Ishikawa (cell line): ENCODE measurements at regions not wholly inside any gene's neighbourhood (a gene's known extent, or its start where the extent isn't known, plus 50 kb on each side); places are given as distances from the start of the nearest gene placed in this dataset.

Source experiments
- CEBPB ChIP-seq: IDR thresholded peaks from 2 replicates; pipeline ENCODE4 v1.6.1; 2012
- CREB1 ChIP-seq: IDR thresholded peaks from 2 replicates; pipeline ENCODE4 v1.6.1; 2012; ENCODE audit warnings: low read depth
- EGR1 ChIP-seq: IDR thresholded peaks from 2 replicates; pipeline ENCODE4 v1.6.1; 2012
- EP300 ChIP-seq: IDR thresholded peaks from 2 replicates; pipeline ENCODE4 v1.6.1; 2012; ENCODE audit warnings: borderline replicate concordance
- FOXM1 ChIP-seq: IDR thresholded peaks from 2 replicates; pipeline ENCODE4 v1.6.1; 2012; ENCODE audit warnings: low read depth, borderline replicate concordance
- NFIC ChIP-seq: IDR thresholded peaks from 2 replicates; pipeline ENCODE4 v1.6.1; 2012
- RAD21 ChIP-seq: IDR thresholded peaks from 2 replicates; pipeline ENCODE4 v1.6.1; 2012; ENCODE audit warnings: low read depth
- TAF1 ChIP-seq: IDR thresholded peaks from 2 replicates; pipeline ENCODE4 v1.6.1; 2012; ENCODE audit warnings: low read depth, mild to moderate bottlenecking
- TCF12 ChIP-seq: IDR thresholded peaks from 2 replicates; pipeline ENCODE4 v1.6.1; 2012; ENCODE audit warnings: low read depth
- TEAD4 ChIP-seq: IDR thresholded peaks from 2 replicates; pipeline ENCODE4 v1.6.1; 2012
- YY1 ChIP-seq: IDR thresholded peaks from 2 replicates; pipeline ENCODE4 v1.6.1; 2012; ENCODE audit warnings: low read depth
- ZBTB7A ChIP-seq: IDR thresholded peaks from 2 replicates; pipeline ENCODE4 v1.6.1; 2012; ENCODE audit warnings: low read depth
- TF ChIP-seq, protein P1 (sequence below): IDR thresholded peaks from 2 replicates; pipeline ENCODE4 v1.6.1; 2012
- TF ChIP-seq, protein P2 (sequence below): IDR thresholded peaks from 2 replicates; pipeline ENCODE4 v1.6.1; 2012
- TF ChIP-seq, protein P3 (sequence below): IDR thresholded peaks from 2 replicates; pipeline ENCODE4 v1.6.1; 2012; ENCODE audit warnings: low read depth, mild to moderate bottlenecking

DNA sequence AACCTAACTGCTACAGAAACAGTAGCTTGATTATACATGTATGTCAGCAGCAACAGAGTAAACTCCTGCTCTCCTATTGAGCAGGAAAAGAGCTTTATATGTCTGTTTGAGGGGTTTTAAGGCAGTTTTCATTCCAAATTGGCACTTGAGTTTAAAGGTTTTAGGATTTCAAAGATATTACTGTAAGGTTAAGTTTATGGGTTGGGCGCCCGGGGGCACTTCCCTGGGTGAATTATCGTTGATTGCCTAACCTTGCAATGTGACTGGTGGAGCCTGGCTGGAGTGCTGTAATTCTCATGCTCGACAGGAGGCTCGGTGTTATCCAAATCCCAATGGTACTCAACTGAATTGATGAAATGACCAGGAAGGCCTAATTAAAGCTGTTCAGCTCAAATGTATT lies 1586.1 kb downstream of the OLFM4 start:
- TF ChIP-seq, protein P1, sequence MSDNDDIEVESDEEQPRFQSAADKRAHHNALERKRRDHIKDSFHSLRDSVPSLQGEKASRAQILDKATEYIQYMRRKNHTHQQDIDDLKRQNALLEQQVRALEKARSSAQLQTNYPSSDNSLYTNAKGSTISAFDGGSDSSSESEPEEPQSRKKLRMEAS = no peak
- TF ChIP-seq CEBPB (no peak), RAD21 (no peak), YY1 (no peak), CREB1 (no peak), EP300 (no peak), NFIC (no peak), TCF12 (no peak), ZBTB7A (no peak), TEAD4 (no peak), TAF1 (no peak), FOXM1 (no peak), EGR1 (no peak)
- TF ChIP-seq, protein P2, sequence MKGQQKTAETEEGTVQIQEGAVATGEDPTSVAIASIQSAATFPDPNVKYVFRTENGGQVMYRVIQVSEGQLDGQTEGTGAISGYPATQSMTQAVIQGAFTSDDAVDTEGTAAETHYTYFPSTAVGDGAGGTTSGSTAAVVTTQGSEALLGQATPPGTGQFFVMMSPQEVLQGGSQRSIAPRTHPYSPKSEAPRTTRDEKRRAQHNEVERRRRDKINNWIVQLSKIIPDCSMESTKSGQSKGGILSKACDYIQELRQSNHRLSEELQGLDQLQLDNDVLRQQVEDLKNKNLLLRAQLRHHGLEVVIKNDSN = no peak

DNA sequence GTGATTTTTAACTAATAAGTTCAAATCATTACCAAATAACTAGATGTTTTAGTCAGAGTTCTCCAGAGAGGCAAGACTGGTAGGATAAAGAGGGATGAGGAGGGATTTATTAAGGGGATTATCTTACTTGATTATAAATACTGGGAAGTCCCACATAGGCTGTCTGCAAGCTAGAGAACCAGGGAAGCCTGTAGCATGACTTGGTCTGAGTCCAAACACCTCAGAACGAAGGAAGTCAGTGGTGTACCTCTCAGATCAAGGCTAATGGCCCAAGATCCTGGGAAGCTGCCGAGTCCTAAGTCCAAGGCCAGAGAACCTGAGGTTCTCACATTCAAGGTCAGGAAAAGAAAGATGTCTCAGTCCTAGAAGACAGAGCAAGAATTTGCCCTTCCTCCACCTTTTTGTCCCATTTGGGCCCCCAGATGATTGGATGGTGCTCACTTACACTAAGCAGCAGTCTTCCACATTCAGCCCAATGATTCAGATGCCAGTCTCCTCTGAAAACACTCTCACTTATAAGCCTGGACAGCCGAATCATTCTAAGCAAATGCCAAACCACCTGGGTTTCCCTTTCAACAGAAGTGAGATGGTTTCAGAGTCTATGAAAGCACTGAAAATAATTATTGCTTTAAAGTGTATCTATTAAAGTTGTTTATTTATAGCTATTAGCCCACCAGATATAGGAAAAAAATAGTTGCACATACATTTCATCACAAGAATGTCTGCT lies 1599.2 kb downstream of the OLFM4 start:
- TF ChIP-seq FOXM1 = no peak
- no peak for TF ChIP-seq TAF1

DNA sequence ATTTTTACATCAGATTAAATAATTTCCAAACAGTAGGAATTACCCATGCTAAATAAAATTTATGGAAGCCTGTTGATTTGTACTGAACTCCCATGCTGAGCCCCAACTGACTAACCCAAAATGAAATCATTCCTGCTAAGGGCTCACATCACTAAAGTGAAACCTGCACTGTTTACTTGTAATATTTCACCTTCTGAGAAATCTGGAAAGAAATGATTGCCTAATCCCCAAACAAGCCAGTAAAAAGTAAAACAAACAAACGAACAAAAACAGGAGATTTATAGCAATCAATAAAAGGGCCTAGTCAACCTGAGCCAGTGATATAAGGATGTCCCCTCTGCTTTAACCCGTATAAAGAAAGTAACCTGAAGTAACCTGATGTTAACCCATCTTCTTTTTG lies 1599.8 kb downstream of the OLFM4 start:
- TF ChIP-seq, protein P3, sequence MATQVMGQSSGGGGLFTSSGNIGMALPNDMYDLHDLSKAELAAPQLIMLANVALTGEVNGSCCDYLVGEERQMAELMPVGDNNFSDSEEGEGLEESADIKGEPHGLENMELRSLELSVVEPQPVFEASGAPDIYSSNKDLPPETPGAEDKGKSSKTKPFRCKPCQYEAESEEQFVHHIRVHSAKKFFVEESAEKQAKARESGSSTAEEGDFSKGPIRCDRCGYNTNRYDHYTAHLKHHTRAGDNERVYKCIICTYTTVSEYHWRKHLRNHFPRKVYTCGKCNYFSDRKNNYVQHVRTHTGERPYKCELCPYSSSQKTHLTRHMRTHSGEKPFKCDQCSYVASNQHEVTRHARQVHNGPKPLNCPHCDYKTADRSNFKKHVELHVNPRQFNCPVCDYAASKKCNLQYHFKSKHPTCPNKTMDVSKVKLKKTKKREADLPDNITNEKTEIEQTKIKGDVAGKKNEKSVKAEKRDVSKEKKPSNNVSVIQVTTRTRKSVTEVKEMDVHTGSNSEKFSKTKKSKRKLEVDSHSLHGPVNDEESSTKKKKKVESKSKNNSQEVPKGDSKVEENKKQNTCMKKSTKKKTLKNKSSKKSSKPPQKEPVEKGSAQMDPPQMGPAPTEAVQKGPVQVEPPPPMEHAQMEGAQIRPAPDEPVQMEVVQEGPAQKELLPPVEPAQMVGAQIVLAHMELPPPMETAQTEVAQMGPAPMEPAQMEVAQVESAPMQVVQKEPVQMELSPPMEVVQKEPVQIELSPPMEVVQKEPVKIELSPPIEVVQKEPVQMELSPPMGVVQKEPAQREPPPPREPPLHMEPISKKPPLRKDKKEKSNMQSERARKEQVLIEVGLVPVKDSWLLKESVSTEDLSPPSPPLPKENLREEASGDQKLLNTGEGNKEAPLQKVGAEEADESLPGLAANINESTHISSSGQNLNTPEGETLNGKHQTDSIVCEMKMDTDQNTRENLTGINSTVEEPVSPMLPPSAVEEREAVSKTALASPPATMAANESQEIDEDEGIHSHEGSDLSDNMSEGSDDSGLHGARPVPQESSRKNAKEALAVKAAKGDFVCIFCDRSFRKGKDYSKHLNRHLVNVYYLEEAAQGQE = no peak
- TF ChIP-seq TAF1 (no peak), FOXM1 (no peak), CEBPB (no peak), CREB1 (no peak), EP300 (no peak), TCF12 (no peak), EGR1 (no peak), NFIC (no peak), TEAD4 (no peak), ZBTB7A (no peak), YY1 (no peak), RAD21 (no peak)
- TF ChIP-seq, protein P1 = no peak
- TF ChIP-seq, protein P2 = no peak

DNA sequence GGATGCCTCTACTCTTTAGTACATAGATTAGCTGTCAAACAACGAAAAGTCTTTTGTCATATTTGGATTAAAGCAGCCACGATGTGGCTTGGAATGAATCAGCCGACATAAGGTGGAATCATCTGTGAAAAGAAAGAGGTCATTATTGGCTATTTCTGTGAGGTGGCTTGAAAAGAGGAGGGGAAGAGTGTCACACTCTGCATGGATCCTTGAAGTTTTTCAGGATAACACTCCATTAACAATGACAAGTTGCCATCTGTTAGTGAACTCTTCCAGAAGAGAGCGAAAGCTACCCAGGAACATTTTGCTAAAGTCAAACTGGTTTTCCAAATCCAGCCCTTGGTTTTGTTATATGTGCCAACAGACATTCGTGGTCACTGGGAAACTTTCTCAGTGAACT lies 1604.8 kb downstream of the OLFM4 start:
- TF ChIP-seq TEAD4 = no peak
- no peak for TF ChIP-seq RAD21
- no peak for TF ChIP-seq CREB1
- TF ChIP-seq CEBPB = no peak
- no peak for TF ChIP-seq EP300
- no peak for TF ChIP-seq TAF1
- TF ChIP-seq TCF12 = no peak

DNA sequence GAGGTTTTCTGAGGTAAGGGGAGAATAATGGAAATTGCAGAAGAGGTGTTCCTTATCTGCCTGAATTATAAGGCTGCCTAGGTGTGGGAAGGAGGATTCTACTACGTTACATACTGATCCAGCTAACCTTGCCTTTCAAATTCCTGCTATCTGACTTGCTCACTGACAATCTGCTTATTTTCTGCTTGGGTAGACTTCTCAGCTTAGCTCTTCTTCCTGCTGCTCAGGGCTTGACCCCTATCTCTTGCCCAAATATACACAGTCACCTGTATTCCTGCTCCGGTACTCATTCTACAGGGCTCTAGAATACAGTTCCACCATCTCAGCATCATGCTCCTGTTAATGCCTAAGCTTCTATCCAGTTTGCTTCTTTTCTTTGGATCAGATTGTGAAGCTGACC lies 1607.6 kb downstream of the OLFM4 start:
- TF ChIP-seq, protein P2 = no peak
- TF ChIP-seq TAF1 (no peak), ZBTB7A (no peak), EP300 (no peak), TCF12 (no peak), EGR1 (no peak), FOXM1 (no peak), CREB1 (no peak), TEAD4 (no peak), NFIC (no peak), YY1 (no peak)
- TF ChIP-seq, protein P3 = no peak
- TF ChIP-seq, protein P1 = no peak
